ENCODE measurements at regions not wholly inside any gene's neighbourhood (a gene's known extent, or its start where the extent isn't known, plus 50 kb on each side); places are given as distances from the start of the nearest gene placed in this dataset.

- DNase-seq = no peak
These were observed 184.9 kb downstream of the SEC16B start for GRCh38 chr1:177784936-177785335.

- DNase-seq = no peak
These were observed 185.4 kb downstream of the SEC16B start for GRCh38 chr1:177784409-177784808.

- no peak for DNase-seq
These were observed 186.8 kb downstream of the SEC16B start for GRCh38 chr1:177783051-177783450.

GRCh38 chr1:177780096-177780700 lies 189.7 kb downstream of the SEC16B start:
- peak; percentile 11 for DNase-seq

GRCh38 chr1:177779166-177779965 lies 190.5 kb downstream of the SEC16B start:
- DNase-seq = no peak

GRCh38 chr1:177775924-177776323 lies 193.9 kb downstream of the SEC16B start:
- no peak for DNase-seq

GRCh38 chr1:177772386-177772960 lies 197.4 kb downstream of the SEC16B start:
- no peak for DNase-seq

GRCh38 chr1:177771688-177772087 lies 198.2 kb downstream of the SEC16B start:
- no peak for DNase-seq

- DNase-seq = no peak
These were observed 199.8 kb downstream of the SEC16B start for GRCh38 chr1:177770096-177770495.

GRCh38 chr1:177755851-177756560 lies 213.9 kb downstream of the SEC16B start:
- no peak for DNase-seq

GRCh38 chr1:177754603-177755002 lies 215.3 kb downstream of the SEC16B start:
- DNase-seq = no peak

- DNase-seq = no peak
These were observed 216.2 kb downstream of the SEC16B start for GRCh38 chr1:177753655-177754054.

GRCh38 chr1:177748080-177748801 lies 221.6 kb downstream of the SEC16B start:
- no peak for DNase-seq

- DNase-seq = no peak
These were observed 223.7 kb downstream of the SEC16B start for GRCh38 chr1:177746155-177746554.

GRCh38 chr1:177744906-177745305 lies 225.0 kb downstream of the SEC16B start:
- no peak for DNase-seq

GRCh38 chr1:177741476-177741875 lies 228.4 kb downstream of the SEC16B start:
- DNase-seq = no peak

GRCh38 chr1:177739780-177740179 lies 230.1 kb downstream of the SEC16B start:
- DNase-seq = no peak

- DNase-seq = no peak
These were observed 232.4 kb downstream of the SEC16B start for GRCh38 chr1:177737456-177737855.

- DNase-seq = no peak
These were observed 237.7 kb downstream of the SEC16B start for GRCh38 chr1:177732178-177732577.

GRCh38 chr1:177729646-177730045 lies 240.2 kb downstream of the SEC16B start:
- no peak for DNase-seq

- no peak for DNase-seq
These were observed 246.3 kb downstream of the SEC16B start for GRCh38 chr1:177723533-177723932.

- no peak for DNase-seq
These were observed 258.9 kb downstream of the SEC16B start for GRCh38 chr1:177710696-177711620.

Data from hematopoietic multipotent progenitor cell treated with erythropoietin and hydrocortisone succinate and interleukin-3 and kit ligand, for 6 days (in vitro differentiated cells).